ENCODE measurements at regions not wholly inside any gene's neighbourhood (a gene's known extent, or its start where the extent isn't known, plus 50 kb on each side); places are given as distances from the start of the nearest gene placed in this dataset.

DNA sequence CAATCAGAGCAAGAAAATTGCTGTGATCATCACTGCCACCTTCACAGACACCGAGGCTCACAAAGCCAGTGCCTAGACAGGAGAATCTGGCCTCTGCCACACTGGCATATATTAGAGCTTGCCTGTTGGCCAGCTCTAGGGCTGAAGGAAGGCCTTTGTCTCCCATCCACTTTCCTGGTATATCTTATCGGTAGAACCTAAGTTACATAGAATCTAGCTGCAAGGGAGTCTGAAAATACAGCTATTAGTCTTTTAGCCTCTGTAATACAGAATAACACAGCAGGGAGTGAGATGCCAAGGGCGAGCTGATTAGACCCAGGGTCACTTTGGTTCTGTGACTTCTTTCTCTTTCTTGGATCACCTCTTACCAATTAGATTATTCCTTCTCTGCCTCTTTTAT, 154.9 kb upstream of the KL start:
- no peak for DNase-seq

- no peak for DNase-seq
These were observed 152.6 kb upstream of the KL start for GRCh38 chr13:32863596-32863995.

DNA sequence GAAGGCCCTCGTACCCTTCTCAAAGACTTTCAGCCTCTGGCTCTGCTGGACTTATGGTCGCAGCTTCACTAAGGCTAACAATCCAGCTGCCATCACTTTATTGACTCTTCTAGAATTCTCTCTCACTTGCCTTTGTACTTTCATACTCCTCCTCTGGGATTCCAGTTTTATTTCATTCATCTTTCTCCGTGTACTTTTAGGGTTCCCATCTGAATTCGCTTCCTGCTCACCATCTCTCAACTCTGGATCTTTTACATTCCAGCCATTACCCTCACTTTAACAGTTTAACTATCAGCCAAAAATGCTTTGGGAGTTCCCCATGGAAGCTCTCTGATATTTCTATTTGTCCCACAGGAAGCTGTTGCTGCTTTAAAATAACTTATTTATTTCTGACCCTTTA, 149.3 kb upstream of the KL start:
- DNase-seq: no peak

- DNase-seq: no peak
These were observed 138.7 kb upstream of the KL start for GRCh38 chr13:32877491-32877890.

DNA sequence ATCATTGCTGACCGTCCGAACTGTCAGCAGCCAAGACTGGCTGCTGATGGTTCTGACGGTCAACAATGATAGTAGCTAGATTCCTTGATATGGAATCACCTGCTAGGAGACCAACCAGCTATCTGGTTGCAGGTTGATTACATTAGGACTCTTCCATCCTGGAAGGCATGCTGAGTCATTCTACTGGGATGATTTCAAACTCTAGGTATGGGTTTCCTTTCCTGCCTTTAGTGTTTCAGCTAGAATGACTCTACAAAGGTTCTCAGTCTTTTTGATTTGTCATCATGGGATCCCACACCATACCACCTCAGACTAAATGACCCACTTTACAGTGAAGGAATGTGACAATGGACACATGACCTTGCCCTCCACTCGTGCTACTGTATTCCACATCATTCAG, 138.1 kb upstream of the KL start:
- no peak for DNase-seq

- no peak for DNase-seq
These were observed 135.6 kb upstream of the KL start for GRCh38 chr13:32880636-32881035.

- DNase-seq: peak in 1 of 2 experiments; percentile 9
These were observed 135.0 kb upstream of the KL start for GRCh38 chr13:32881074-32881776.

GRCh38 chr13:32881777-32882145, 134.5 kb upstream of the KL start:
- peak; percentile 37 to 75 for DNase-seq

GRCh38 chr13:32882691-32883090, 133.5 kb upstream of the KL start:
- DNase-seq: no peak

DNA sequence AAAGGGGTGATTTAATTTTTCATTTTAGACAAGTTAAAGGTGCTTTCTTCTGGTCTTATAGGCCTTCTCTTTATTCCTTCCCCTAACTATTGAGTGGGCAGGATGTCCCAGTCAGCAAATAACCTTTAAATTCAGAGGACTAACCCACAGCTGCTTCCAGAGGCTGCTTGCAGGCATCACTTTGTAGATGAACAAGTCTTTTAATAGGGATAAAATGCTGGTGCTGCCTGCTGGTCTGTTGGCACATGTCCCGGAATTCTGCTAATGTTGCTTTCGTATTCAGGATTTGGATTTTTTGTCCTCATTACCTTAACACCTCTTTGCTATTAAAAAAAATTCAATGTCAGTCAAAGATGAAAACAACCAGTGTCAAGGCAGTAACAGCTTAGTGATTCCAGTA, 132.7 kb upstream of the KL start:
- peak; percentile 61 to 91 for DNase-seq

GRCh38 chr13:32887617-32888016, 128.6 kb upstream of the KL start:
- DNase-seq: no peak

GRCh38 chr13:32889986-32890565, 126.1 kb upstream of the KL start:
- DNase-seq: no peak

DNA sequence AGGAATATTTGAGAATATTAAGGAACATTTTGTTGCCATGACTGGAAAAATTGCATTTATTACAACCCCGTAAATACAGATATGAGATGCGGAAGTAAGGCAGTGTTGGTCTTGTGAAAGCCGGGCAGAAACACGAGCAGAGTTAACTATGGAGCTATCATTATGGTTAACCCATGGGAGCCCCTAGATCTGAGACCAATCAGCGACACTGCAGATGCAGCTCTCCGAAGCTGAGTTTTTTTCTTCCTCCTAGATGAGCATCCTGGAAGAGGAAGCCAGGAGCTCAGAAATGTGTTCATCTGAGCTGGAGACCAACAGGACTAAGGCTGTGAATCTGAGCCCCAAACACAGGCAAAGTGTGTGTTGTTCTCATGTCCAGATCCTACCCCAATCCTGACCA, 123.0 kb upstream of the KL start:
- DNase-seq: no peak

- DNase-seq: no peak
These were observed 121.6 kb upstream of the KL start for GRCh38 chr13:32894589-32895001.

GRCh38 chr13:32895296-32895695, 120.9 kb upstream of the KL start:
- no peak for DNase-seq

- no peak for DNase-seq
These were observed 118.9 kb upstream of the KL start for GRCh38 chr13:32897296-32897695.

DNA sequence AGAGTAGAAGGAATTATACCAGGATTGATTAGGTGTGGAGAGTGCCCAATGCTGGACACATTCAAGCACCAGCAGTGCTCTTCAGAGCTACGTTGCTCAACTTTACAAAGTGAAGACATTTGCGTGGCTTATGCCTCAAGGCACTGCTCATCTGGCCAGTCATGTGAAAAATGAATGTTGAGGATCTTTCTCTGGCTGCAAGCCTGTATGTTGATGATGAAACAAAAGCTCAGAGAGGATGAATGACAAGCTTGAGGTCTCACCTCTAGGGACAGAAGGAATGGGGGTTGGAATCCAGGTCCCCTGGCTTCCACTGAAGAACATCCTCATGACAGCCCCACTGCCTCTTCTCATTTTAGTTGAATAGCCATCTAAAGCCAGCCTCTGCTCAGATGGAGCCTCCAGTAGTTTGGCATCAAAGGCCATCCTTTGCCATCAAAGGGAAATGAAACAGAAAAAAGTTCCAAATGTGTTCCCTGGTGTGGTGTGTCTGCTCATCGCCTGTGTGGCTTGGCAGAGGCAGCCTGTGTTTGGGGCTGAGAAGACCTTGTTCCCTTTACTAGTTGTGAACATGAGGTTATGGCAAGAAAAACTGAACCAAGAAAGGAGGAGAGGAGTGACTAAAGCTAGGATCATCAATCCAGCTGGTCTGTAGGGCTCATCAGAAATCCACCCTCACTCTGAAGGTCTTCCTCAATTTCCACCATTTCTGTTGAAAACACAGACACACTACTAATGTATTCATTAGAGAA, 114.0 kb upstream of the KL start:
- no peak for DNase-seq

DNA sequence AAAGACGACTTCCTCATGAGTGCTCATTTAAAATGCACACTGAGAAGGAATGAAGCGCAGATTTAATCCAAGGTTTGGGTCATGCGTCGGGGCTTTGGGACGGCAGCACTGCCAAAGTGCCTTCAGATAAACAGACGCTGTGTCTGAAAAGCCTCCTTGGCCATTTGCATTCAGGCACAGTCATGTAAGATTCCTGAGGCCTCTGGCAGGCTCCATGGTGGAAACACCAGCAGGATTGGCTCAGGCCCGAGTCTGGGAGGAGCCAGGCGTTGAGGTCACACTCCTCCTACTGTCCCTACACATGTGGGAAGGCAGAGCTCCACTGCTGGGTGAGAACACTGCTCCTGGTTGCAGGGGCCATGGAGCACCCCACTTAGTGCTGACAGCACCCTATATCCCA, 113.3 kb upstream of the KL start:
- no peak for DNase-seq

DNA sequence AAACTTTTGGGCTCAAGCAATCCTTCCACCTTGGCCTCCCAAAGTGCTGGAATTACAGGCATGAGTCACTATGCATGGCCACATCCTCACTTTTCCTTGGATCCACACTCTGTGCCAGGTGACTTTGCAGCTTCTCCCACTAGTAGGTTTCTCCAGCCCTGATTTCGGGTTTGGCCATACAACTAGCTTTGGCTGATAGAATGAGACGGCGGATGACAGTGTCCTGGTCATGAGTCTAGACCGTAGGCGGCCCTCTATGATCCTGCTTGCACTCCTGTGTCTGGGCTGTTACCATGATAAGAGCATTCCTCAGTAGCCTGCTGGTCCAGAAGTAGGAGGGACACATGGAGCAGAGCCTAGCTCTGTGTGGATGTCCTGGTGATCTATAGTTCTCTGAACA, 112.5 kb upstream of the KL start:
- DNase-seq: no peak

DNA sequence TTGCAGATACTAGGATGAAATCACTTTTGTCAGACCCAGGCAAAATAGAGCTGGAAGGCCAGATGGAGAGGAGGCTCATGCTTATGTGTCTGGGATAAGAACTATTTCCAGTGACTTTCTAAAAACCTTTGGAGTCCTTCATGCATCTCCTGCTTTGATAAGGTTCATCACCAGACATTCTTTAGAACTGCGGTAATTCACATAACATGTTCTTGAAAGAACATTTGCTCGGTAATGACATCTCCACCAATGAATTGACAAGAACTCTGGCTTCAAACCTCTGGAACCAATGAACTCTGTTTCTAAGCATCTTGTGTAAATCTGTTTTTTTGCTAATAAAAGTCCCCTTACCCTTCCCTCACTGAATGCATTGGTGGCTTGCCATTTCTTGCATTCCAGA, 112.0 kb upstream of the KL start:
- no peak for DNase-seq

GRCh38 chr13:32905063-32905863, 111.0 kb upstream of the KL start:
- peak; percentile 18 to 22 for DNase-seq

DNA sequence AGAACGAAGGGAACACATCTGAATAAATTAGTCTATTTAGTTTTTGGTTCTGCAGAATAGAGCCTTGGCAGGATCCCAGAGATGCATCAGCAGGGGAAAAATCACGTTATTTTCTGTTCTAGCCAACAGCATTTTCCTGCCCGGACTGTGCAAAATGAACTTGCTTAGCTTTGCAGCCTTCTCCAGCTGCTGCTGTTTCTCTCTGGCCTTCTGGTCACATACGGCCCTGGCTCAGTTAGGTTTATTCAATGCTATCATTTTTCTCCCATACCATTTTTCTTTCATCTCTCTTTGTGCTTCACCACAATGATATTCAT, 110.4 kb upstream of the KL start:
- DNase-seq: peak in 1 of 2 experiments; percentile 18

DNA sequence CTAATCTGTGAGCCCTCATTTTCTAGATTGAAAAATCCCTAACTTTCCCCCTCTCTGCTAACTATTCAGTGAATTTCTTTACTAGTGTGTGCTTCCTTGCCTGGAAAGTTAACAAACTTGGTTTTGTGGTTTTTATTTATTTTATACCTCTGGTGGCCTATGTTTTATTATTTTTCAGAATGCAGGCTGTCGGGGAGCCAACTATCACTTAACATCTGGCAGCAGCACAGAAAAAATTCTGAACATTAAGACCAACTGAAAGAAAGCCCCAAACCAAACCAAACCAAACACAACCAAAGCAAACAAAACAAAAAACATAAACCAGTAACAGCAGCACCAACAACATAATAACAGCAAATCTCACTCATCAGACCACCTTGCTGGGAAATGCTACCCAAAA, 109.0 kb upstream of the KL start:
- DNase-seq: no peak

DNA sequence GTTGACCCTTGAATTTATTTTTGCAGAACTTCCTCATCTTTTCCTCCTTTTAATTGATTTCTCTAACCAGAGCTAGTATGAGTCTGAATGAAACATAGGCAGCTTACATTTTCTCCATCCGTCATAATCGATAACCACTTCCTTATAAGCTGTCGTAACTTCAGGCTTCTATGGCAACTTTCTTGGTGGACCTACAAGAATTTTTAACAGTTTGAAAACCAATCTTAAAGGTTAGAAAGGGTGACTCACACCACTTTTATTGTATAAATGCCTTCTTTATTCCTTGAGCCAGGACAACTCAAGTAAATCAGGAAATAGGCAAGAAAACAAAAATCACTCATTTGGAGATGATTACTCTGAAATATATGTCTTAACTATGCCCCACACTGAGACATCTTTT, 105.7 kb upstream of the KL start:
- DNase-seq: no peak

Data from NCI-H2081 (cell line).